AG10803 (cell line): ENCODE measurements at regions not wholly inside any gene's neighbourhood (a gene's known extent, or its start where the extent isn't known, plus 50 kb on each side); places are given as distances from the start of the nearest gene placed in this dataset.

ENCODE experiments used
- DNase-seq: peaks from one replicate; pipeline ENCODE4 v3.0.0; 2010; ENCODE audit warnings: low read depth
- H3K4me3 ChIP-seq: 2 replicates; pipeline ENCODE4 v1.5.1; 2011; ENCODE audit warnings: mild to moderate bottlenecking, low read length, control low read depth
- TF ChIP-seq, protein P1 (sequence below): conservative IDR thresholded peaks from 2 replicates; pipeline ENCODE4 v1.5.1; 2011; ENCODE audit warnings: mild to moderate bottlenecking, low read length, control low read depth, inconsistent platforms

DNA sequence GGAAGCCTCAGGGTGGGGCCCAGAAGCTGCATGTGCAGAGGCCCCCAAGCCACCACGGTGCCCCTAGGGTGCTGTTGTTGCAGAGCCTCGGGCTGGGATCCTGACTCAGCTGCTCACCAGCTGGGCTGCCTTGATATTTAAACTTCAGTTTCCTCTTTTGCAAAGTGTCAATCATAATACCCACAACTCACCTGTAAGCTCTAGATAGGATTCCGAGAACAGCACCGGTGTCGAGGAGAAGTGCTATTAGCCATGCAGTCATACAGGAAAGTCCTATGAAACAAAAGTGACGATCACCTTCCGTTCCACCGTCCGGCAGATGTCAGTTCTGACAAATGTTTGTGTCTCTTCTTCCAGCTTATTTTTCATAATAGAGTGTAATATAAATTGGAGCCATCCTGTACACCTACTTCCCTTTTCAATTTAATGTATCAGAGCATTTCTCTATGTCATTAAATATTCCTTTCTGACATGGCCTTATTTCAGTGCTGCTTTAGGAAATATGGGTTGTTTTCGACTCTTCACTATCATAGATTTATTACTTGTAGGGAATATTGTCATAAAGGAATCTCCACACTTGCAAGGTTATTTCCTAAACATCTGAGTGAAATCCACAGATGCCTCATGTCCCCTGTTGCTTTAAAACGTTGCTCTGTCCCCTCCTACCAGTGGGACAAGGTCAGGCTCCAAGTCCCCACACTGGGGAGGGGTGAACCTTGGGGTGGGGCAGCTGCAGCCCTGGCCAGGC, 100.8 kb downstream of the SIK1 start:
- no peak overlapping the region for H3K4me3 ChIP-seq
- DNase-seq: no peak
- TF ChIP-seq, protein P1, sequence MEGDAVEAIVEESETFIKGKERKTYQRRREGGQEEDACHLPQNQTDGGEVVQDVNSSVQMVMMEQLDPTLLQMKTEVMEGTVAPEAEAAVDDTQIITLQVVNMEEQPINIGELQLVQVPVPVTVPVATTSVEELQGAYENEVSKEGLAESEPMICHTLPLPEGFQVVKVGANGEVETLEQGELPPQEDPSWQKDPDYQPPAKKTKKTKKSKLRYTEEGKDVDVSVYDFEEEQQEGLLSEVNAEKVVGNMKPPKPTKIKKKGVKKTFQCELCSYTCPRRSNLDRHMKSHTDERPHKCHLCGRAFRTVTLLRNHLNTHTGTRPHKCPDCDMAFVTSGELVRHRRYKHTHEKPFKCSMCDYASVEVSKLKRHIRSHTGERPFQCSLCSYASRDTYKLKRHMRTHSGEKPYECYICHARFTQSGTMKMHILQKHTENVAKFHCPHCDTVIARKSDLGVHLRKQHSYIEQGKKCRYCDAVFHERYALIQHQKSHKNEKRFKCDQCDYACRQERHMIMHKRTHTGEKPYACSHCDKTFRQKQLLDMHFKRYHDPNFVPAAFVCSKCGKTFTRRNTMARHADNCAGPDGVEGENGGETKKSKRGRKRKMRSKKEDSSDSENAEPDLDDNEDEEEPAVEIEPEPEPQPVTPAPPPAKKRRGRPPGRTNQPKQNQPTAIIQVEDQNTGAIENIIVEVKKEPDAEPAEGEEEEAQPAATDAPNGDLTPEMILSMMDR: no peak

DNA sequence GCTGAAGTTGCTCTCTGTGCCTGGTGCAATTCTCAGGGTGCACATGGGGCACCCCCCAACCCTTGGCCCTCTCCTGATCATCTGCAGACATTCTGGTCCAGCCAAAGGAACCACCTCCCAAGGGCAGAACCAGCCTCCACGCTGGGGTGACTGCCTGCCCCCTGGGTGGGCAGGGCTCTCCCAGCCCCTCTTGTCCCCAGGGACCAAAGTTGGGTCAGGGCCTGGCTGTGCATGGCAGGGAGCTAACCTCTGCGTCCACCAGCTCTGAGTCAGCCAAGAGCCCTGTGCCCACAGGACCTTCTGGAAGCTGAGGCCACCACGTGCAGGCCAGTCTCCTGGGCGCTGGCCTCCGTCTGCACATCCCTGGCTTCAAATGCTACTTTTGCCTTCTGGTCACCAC, 101.9 kb downstream of the SIK1 start:
- TF ChIP-seq, protein P1: no peak
- no peak for DNase-seq
- H3K4me3 ChIP-seq: no peak overlapping the region

DNA sequence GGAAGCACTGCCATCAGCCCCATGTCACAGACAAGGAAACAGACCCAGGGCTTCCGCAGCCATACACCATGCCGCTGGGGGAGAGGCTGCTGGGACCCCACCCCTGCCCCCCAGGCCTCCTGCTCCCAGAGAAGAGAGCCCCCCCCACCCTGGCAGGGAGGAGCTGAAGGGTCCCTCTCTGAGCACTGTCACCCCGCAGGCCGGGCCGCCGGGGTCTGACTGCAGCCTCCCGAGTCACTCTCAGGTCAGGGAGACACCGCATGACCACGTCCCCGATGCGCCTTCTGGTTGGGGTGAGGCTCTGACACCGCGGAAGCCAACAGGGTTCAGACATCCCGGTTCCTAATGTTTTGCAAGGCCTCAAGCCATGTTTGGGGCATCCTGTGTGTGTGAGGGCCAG, 102.3 kb downstream of the SIK1 start:
- H3K4me3 ChIP-seq: no peak overlapping the region
- TF ChIP-seq, protein P1: no peak
- no peak for DNase-seq

DNA sequence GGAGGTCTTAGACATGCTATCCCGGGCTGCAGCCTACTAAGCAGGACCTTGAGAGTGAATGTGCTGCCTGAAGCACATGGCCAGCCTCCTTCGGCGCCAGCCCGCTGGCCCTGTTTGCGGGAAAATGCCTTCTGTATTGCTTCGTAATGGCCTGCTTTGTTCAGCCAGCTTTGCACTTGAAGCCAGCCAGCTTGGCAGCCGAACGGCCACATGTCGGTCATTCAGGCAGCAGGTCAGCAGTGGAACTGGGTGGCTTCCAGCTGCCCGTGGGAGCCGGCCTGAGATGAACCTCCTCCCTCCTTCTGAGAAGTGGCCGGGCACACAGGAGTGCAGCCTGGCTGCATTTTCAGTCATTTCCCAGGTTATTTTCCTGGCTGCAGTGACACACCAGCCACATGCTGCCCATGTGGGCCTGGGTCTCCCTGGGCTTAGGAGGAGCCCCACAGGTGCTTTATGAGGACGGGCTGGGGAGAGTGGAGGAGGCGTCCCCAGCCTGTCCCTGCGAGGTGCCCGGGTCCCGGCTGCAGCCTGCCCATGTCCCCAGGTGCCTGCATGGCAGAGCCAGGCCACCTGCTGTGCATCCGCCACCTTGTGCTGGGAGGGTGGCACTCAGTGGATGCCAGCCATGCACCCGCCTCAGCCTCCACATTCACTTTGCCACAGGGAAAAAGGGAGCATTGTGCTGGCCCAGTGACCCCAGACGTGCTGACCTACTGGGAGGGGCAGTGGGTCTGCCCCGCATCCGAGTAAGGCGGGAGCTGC, 103.5 kb downstream of the SIK1 start:
- DNase-seq: peak; percentile 17
- no peak overlapping the region for H3K4me3 ChIP-seq
- TF ChIP-seq, protein P1: no peak

DNA sequence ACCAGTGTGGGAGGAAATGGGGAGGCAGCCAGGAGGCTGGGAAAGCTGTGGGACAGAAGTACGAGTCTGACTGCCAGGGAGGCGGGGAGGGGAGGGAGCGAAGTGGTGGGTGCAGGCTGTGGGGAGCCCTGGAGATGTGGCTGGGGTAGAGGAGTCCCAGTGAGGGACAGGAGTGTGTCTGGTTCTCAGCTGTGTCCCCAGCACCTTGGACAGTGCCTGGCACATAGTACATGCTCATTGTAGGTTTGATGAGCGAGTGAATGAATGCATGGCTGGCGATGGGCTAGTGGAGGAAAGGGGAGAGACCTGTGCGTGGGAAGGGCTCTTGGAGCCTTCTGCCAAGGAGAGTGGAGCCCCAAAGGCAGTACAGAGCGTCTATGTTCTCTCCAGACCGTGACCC, 104.1 kb downstream of the SIK1 start:
- no peak for DNase-seq
- TF ChIP-seq, protein P1: no peak
- H3K4me3 ChIP-seq: no peak overlapping the region

DNA sequence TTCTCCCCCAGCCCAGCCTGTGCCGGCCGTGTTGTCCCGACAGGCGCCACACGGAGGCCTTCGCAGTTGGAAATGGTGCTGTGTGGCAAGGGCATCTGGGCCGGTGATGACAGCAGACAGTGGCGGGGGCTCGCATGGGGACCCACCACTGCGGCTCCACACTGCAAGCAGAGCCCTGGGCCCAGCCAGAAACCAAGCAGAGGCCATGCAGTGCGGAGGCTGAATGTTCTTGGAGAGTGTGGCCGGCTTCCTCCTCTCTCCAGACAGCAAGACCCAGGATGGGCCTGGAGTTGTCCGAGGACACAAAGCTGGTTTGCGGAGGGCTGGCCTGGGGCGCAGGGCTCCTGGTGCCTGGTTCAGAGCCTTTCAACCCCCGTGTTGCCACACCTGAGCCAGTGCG, 104.6 kb downstream of the SIK1 start:
- no peak overlapping the region for H3K4me3 ChIP-seq
- TF ChIP-seq, protein P1: no peak
- DNase-seq: no peak

DNA sequence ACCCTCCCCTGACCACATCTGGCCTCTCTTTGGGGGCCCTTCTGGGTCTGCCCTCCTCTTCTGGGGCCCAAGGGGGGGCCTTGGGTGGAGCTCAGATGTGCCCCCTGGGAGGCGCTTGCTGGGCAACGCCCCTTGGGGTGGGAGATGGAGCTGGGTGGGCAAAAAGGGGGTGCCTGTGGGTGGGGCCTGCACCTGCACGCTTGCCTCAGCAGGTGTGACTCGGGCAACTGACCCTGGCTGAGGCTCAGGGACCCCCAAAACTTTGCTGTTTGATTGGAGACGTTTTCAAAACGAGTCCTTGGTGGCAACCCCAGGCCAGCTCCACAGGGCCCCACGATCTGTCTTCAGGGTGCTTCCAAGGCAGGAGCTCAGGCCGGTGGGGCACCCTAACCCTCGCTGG, 105.3 kb downstream of the SIK1 start:
- no peak for DNase-seq
- TF ChIP-seq, protein P1: no peak
- H3K4me3 ChIP-seq: no peak overlapping the region
